ENCODE measurements at regions not wholly inside any gene's neighbourhood (a gene's known extent, or its start where the extent isn't known, plus 50 kb on each side); places are given as distances from the start of the nearest gene placed in this dataset.

- Histone ChIP-seq H3K27ac (ENCODE audit: low read length) (no peak overlapping the region), H3K79me2 (replicated peaks; ENCODE audit: insufficient read depth, low read length) (no peaks in the 10 kb centered on the region), H3K4me2 (ENCODE audit: low read length) (no peak overlapping the region), H4K20me1 (ENCODE audit: insufficient read depth) (no peaks in the 10 kb centered on the region), H2AFZ (ENCODE audit: low read depth, low read length) (no peak overlapping the region), H3K9me2 (ENCODE audit: insufficient read depth, low read length) (no peaks in the 10 kb centered on the region), H3K9me3 (ENCODE audit: low read length) (no peaks in the 10 kb centered on the region), H3K9ac (ENCODE audit: low read length) (no peak overlapping the region), H3K4me3 (ENCODE audit: low read length) (no peak overlapping the region), H3F3A (ENCODE audit: insufficient read depth, low read length, poor library complexity, severe bottlenecking) (no peaks in the 10 kb centered on the region), H3K36me3 (ENCODE audit: insufficient read depth, low read length) (no peaks in the 10 kb centered on the region), H3K27me3 (ENCODE audit: insufficient read depth, low read depth, low read length) (no peaks in the 10 kb centered on the region)
- TF ChIP-seq RAD21 (conservative IDR thresholded peaks at IDR 0.05) (no peak), EZH2 (IDR thresholded peaks at IDR 0.05; ENCODE audit: borderline replicate concordance, insufficient read depth, low read length, poor library complexity, severe bottlenecking) (no peak), MXI1 (conservative IDR thresholded peaks at IDR 0.05; ENCODE audit: poor library complexity, severe bottlenecking) (no peak), SMC3 (conservative IDR thresholded peaks at IDR 0.05; ENCODE audit: poor library complexity) (no peak), REST (IDR thresholded peaks at IDR 0.05; ENCODE audit: borderline replicate concordance) (no peak), POLR2AphosphoS5 (IDR thresholded peaks at IDR 0.05) (no peak), TAF1 (IDR thresholded peaks at IDR 0.05; ENCODE audit: low read depth) (no peak), EP300 (conservative IDR thresholded peaks at IDR 0.05; ENCODE audit: poor library complexity, severe bottlenecking) (no peak)
- TF ChIP-seq, protein P1, sequence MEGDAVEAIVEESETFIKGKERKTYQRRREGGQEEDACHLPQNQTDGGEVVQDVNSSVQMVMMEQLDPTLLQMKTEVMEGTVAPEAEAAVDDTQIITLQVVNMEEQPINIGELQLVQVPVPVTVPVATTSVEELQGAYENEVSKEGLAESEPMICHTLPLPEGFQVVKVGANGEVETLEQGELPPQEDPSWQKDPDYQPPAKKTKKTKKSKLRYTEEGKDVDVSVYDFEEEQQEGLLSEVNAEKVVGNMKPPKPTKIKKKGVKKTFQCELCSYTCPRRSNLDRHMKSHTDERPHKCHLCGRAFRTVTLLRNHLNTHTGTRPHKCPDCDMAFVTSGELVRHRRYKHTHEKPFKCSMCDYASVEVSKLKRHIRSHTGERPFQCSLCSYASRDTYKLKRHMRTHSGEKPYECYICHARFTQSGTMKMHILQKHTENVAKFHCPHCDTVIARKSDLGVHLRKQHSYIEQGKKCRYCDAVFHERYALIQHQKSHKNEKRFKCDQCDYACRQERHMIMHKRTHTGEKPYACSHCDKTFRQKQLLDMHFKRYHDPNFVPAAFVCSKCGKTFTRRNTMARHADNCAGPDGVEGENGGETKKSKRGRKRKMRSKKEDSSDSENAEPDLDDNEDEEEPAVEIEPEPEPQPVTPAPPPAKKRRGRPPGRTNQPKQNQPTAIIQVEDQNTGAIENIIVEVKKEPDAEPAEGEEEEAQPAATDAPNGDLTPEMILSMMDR (IDR thresholded peaks at IDR 0.05; ENCODE audit: poor library complexity, severe bottlenecking): no peak
Measured at GRCh38 chr4:81688085-81688484, 216.4 kb upstream of the RASGEF1B start.

GRCh38 chr4:81687471-81687870 is 215.8 kb upstream of the RASGEF1B start:
- Histone ChIP-seq H3K36me3 (ENCODE audit: insufficient read depth, low read length) (no peaks in the 10 kb centered on the region), H4K20me1 (ENCODE audit: insufficient read depth) (no peaks in the 10 kb centered on the region), H3K9me2 (ENCODE audit: insufficient read depth, low read length) (no peaks in the 10 kb centered on the region), H3K79me2 (replicated peaks; ENCODE audit: insufficient read depth, low read length) (no peaks in the 10 kb centered on the region), H3K9me3 (ENCODE audit: low read length) (no peaks in the 10 kb centered on the region), H3K27ac (ENCODE audit: low read length) (no peak overlapping the region), H3K4me3 (ENCODE audit: low read length) (no peak overlapping the region), H3F3A (ENCODE audit: insufficient read depth, low read length, poor library complexity, severe bottlenecking) (no peaks in the 10 kb centered on the region), H3K4me2 (ENCODE audit: low read length) (no peak overlapping the region), H2AFZ (ENCODE audit: low read depth, low read length) (no peak overlapping the region), H3K27me3 (ENCODE audit: insufficient read depth, low read depth, low read length) (no peaks in the 10 kb centered on the region), H3K9ac (ENCODE audit: low read length) (no peak overlapping the region)
- TF ChIP-seq RAD21 (conservative IDR thresholded peaks at IDR 0.05): no peak
- TF ChIP-seq SMC3 (conservative IDR thresholded peaks at IDR 0.05; ENCODE audit: poor library complexity): no peak
- no peak for TF ChIP-seq EP300 (conservative IDR thresholded peaks at IDR 0.05; ENCODE audit: poor library complexity, severe bottlenecking)
- no peak for TF ChIP-seq EZH2 (IDR thresholded peaks at IDR 0.05; ENCODE audit: borderline replicate concordance, insufficient read depth, low read length, poor library complexity, severe bottlenecking)
- TF ChIP-seq, protein P1 (IDR thresholded peaks at IDR 0.05; ENCODE audit: poor library complexity, severe bottlenecking): no peak
- TF ChIP-seq MXI1 (conservative IDR thresholded peaks at IDR 0.05; ENCODE audit: poor library complexity, severe bottlenecking): no peak
- no peak for TF ChIP-seq REST (IDR thresholded peaks at IDR 0.05; ENCODE audit: borderline replicate concordance)
- no peak for TF ChIP-seq TAF1 (IDR thresholded peaks at IDR 0.05; ENCODE audit: low read depth)
